ENCODE measurements at regions not wholly inside any gene's neighbourhood (a gene's known extent, or its start where the extent isn't known, plus 50 kb on each side); places are given as distances from the start of the nearest gene placed in this dataset.

DNA sequence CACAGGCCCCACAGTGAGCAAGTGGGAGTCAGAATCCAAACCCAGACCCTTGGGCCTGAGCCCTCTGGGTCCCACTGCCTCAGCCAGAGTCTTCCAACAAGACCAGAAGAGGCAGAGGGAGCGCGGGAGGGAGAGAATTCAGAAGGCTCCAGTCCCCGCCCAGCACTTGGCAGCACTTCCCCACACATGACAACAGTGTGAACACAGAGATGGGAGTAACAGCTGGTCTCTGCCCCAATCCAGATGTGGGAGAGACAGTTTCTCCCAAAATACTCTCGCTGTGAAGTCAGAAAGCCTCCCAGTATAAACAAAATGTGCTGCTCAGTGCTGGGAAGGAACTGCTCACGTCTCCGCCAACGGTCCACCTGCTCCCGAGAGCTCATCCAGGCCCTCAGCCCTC, 219.9 kb downstream of the MN1 start:
- no peak for FAIRE-seq
- Histone ChIP-seq H3K27me3 (replicated peaks in 1 of 4; ENCODE audit: control insufficient read depth in 3 of 4, extremely low read depth in 1 of 4, insufficient read depth in 3 of 4, low read length in 3 of 4) (peaks cover 0 to 6% (median 2%) of the 10 kb centered on the region in 4 experiments; a peak in 3 of 7 replicates), H3K14ac (ENCODE audit: insufficient read length) (no peak overlapping the region), H3K27ac (ENCODE audit: low read depth, low read length) (no peak overlapping the region), H2BK12ac (ENCODE audit: low read depth, low read length) (no peak overlapping the region), H3K56ac (replicated peaks; ENCODE audit: insufficient read length, low read depth, low read length) (no peak overlapping the region), H2BK5ac (ENCODE audit: low read depth, low read length) (no peak overlapping the region), H3K18ac (ENCODE audit: extremely low read depth, low read length) (no peak overlapping the region), H3K79me1 (ENCODE audit: low read depth, low read length) (no peaks in the 10 kb centered on the region), H4K91ac (replicated peaks; ENCODE audit: insufficient read length, low read length) (no peak overlapping the region), H4K5ac (ENCODE audit: insufficient read length, low read depth, low read length) (no peak overlapping the region), H2BK15ac (ENCODE audit: low read length) (no peak overlapping the region), H3K4ac (replicated peaks; ENCODE audit: insufficient read length, low read depth, low read length) (no peak overlapping the region), H3K4me2 (ENCODE audit: insufficient read depth in 1 of 2, low read depth in 2 of 2, low read length in 2 of 2) (no peak overlapping the region), H4K20me1 (replicated peaks in 1 of 2; ENCODE audit: control insufficient read depth in 1 of 2, insufficient read depth in 2 of 2, low read length in 2 of 2) (peaks cover 0 to 5% of the 10 kb centered on the region in 2 experiments), H2AK5ac (ENCODE audit: low read depth, low read length) (no peak overlapping the region), H3K4me1 (replicated peaks in 1 of 4; ENCODE audit: control insufficient read depth in 3 of 4, insufficient read depth in 4 of 4, low read length in 3 of 4) (no peaks in the 10 kb centered on the region; a peak in 1 of 7 replicates), H3K79me2 (ENCODE audit: control insufficient read depth in 1 of 2, insufficient read depth in 2 of 2, low read length in 2 of 2) (no peaks in the 10 kb centered on the region), H3K23me2 (ENCODE audit: low read depth, low read length) (peaks cover 4% of the 10 kb centered on the region), H3K4me3 (ENCODE audit: extremely low read depth in 1 of 4, insufficient read depth in 2 of 4, low read depth in 3 of 4, low read length in 4 of 4) (no peak overlapping the region), H2BK20ac (ENCODE audit: low read length) (no peak overlapping the region), H3K23ac (ENCODE audit: insufficient read length) (no peak overlapping the region), H3K36me3 (ENCODE audit: control insufficient read depth in 2 of 4, insufficient read depth in 4 of 4, low read length in 3 of 4) (no peaks in the 10 kb centered on the region), H2AFZ (ENCODE audit: low read length) (no peak overlapping the region), H3K9ac (replicated peaks in 1 of 4; ENCODE audit: extremely low read depth in 1 of 4, low read depth in 3 of 4, low read length in 3 of 4) (no peak overlapping the region), H2BK120ac (replicated peaks; ENCODE audit: low read depth, low read length) (no peak overlapping the region), H3K9me3 (ENCODE audit: insufficient read depth in 2 of 2, low read depth in 1 of 2, low read length in 1 of 2) (no peaks in the 10 kb centered on the region), H4K8ac (ENCODE audit: extremely low read depth, insufficient read depth, low read length) (no peak overlapping the region)
- TF ChIP-seq CREB1 (IDR thresholded peaks at IDR 0.05) (no peak), GABPA (IDR thresholded peaks at IDR 0.05; ENCODE audit: borderline replicate concordance, insufficient read depth, low read length) (no peak), SUZ12 (IDR thresholded peaks at IDR 0.05; ENCODE audit: low read length) (no peak), ASH2L (IDR thresholded peaks at IDR 0.05; ENCODE audit: low read length) (no peak), POU5F1 (IDR thresholded peaks at IDR 0.05; ENCODE audit: low read depth, low read length) (no peak)
- DNase-seq (ENCODE audit: low read depth in 1 of 2, low spot score in 2 of 2) = no peak
- WGBS, 2 experiments (ENCODE audit: extremely low coverage in 1 of 2, insufficient coverage in 1 of 2, insufficient read length in 1 of 2, insufficient replicate concordance in 2 of 2, low coverage in 1 of 2, low lambda C conversion rate in 2 of 2, missing lambda C conversion rate in 1 of 2) = 87% methylated on average over 8 of the region's 8 CpGs; no CpG with 5 or more reads in 1 of the 2 experiments
- ChIA-PET POLR2A (ENCODE audit: partially characterized antibody) (interaction anchor here (1.5 kb wide), 2 partner anchors 9 to 12 kb away, joined by 3 read pairs; no protein-coding TSS in a partner anchor), CTCF (ENCODE audit: partially characterized antibody) (interaction anchor here (1.7 kb wide), 1 partner anchor 10 kb away, joined by 5 read pairs; no protein-coding TSS in a partner anchor)

Measured in H1 (cell line).